Stimulated activated CD8-positive, alpha-beta memory T cell treated with anti-CD3 and anti-CD28 coated beads, Interleukin-15, amount 100 ng/mL, for 4 hours (primary cell): ENCODE measurements at regions not wholly inside any gene's neighbourhood (a gene's known extent, or its start where the extent isn't known, plus 50 kb on each side); places are given as distances from the start of the nearest gene placed in this dataset.
"Not testable (repeated sequence)": the region's sequence is repeated elsewhere in the genome, so short reads cannot be mapped to it uniquely, and the experiment has no call there.

ENCODE experiments used
- DNase-seq, 2 donors: peaks; one replicate each; pipeline ENCODE4 v3.0.0-alpha.2; 2020; ENCODE audit warnings: low read depth in 2 of 2

DNA sequence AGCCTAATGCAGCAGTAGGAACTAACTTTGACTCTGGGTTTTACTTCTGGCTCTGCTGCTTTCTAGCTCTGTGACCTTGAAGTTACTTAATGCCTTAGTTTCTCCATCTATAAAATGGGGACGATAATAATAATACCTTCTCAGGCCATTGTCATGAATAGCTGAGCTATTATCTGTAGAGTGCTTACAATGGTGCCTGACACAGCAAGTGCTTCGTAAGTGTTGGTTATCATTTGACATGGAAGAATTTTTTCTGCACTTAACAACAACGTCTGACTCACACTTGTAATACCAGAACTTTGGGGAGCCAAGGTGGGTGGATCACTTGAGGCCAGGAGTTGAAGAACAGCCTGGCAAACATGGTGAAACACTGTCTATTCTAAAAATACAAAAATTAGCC lies 140.5 kb downstream of the ARL4A start:
- no peak for DNase-seq

DNA sequence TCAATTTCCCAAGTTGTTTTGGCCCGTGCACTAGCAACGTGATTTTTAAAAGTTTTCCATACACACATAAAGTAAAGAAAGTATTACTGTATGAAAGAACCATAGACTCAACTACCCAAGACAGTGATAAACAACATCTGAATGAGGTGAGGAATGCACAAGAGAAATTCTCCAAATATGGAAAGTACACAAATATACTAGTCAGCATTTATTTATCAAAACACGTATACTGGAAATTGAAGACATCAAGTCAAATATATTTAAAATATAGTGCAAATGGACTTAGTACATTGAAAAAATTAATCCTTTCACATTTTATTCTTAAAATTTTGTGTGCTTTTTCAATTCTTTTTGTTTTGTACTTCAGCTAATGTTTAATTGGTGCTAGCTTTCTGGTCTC lies 143.6 kb downstream of the ARL4A start:
- DNase-seq, result no peak

DNA sequence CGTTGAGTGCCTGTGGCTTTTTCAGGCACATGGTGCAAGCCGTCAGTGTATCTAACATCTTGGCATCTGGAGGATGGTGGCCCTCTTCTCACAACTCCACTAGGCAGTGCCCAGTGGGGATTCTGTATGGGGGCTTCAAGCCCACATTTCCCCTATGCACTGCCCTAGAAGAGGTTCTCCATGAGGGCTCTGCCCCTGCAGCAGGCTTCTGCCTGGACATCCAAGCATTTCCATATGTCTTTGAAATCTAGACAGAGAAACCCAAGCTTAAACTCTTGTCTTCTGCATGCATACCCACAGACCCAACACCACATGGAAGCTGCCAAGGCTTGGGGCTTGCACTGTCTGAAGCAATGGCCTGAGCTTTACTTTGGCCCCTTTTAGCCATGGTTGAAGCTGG lies 146.4 kb downstream of the ARL4A start:
- no peak for DNase-seq

DNA sequence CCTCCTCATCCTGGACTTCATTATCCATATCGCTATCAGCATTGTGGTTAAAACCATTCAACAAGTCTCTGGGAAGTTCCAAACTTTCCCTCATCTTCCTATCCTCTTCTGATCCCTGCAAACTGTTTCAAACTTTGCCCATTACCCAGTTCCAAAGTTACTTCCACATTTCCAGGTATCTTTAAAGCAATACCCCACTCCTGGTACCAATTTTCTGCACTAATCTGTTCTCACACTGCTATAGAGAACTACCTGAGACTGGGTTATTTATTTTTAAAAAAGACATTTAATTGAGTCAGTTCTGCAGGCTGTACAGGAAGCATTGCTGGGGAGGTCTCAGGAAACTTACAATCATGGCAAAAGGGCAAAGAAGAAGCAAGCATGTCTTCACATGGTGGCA lies 147.3 kb downstream of the ARL4A start:
- DNase-seq, result no peak

DNA sequence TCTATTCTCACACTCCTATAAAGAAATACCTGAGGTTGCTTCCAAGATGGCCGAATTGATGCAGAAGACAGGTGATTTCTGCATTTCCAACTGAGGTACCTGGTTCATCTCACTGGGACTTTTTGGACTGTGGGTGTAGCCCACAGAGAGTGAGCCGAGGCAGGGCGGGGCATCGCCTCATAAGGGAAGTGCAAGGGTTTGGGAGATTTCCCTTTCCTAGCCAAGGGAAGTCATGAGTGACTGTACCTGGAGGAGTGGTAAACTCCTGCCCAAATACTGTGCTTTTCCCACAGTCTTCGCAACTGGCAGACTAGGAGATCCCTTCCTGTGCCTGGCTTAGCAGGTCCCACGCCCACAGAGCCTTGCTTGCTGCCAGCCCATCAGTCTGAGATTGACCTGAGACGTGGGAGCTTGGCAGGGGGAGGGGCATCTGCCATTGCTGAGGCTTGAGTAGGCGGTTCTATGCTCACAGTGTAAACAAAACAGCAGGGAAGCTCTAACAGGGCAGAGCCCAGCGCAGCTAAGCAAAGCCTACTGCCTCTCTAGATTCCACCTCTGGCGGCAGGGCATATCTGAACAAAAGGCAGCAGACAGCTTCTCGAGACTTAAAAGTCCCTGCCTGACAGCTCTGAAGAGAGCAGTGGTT lies 152.2 kb downstream of the ARL4A start:
- no peak for DNase-seq

DNA sequence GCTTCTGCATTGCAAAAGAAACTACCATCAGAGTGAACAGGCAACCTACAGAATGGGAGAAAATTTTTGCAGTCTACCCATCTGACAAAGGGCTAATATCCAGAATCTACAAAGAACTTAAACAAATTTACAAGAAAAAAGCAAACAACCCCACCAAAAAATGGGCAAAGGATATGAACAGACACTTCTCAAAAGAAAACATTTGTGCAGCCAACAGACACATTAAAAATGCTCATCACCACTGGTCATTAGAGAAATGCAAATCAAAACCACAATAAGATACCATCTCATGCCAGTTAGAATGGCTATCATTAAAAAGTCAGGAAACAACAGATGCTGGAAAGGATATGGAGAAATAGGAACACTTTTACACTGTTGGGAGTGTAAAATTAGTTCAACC lies 157.3 kb downstream of the ARL4A start:
- DNase-seq, result not testable (repeated sequence)

DNA sequence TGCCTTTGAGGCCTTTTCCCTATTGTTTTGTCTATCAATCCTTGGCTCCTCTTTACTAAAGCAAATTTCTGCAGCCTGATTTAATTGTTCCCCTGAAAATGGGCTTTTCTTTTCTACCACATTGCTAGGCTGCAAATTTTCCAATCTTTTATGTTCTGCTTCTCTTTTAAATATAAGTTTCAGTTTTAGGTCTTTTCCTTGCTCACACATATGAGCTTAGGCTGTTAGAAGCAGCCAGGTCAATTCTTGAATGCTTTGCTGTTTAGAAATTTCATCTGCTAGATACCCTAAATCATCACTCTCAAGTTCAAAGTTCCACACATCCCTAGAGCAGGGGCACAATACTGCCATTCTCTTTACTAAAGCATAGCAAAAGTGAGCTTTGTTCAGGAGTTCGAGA lies 159.6 kb downstream of the ARL4A start:
- no peak for DNase-seq

DNA sequence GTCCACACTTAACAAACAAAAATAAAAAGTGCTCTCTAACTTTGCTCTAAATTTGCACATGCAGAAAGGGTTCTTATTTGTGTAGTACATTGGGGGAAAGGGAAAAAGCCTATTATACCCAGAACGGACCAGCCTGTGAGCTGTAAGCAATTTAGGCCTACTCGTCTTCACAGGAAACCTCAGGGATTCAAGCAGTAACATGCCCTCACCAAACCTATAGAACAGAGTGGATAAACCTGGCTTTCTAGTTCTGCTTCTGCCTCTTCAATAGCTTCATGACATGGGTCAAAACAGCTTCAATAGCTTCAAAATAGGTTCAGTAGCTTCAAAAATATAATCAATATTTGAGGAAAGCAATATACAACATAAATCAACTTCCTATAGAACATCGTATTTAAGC lies 163.7 kb downstream of the ARL4A start:
- DNase-seq, result no peak

DNA sequence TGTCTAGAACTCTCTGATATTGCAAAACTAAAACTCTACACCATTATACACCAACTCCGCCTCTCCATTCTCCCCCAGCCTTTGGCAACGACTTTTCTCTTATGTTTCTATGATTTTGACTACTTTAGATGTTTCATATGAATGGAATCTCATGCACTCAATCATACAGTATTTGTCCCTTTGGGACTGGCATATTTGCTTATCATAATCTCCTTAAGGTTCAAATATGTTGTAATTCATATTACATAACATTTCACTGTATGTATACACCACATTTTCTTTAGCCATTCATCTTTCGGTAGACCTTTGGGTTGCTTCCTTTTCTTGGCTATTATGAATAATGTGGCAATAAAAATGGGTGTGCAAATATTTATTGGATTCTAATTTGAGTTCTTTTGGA lies 164.4 kb downstream of the ARL4A start:
- no peak for DNase-seq

DNA sequence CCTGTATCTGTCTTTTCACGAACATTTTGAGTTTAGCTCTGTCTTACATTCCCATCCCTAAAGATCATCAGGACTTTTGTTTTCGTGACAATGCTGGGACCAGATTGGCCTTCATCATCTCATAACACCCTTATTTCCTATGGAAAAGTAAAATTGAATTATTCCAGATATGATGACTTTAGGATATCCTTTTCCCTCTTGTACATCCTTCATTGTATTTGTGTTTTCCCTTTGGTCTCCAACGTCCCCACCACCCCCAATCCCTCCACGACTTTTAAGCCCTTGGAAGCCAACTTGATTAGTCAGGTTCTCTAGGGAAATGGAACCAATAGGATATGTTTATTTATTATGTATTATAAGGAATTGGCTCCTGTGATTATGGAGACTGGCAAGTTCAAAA lies 167.6 kb downstream of the ARL4A start:
- no peak for DNase-seq

DNA sequence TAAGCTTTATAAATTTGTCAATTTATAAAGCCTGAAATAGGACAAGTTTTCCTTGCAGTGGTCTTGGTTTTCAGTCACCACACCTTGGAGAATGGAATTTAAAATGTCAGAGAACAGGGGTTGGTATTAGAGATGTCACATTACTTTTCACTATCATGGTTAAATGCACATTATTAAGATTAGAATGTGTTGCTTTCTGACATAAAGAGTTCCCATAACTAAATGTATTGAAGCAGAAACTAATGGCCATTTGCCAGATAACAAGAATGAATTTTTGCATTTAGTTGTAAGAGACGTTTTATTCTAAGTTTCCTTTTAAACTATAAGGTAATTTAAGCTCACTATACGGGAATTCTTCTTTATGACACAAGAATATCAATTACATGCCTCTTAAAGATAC lies 172.3 kb downstream of the ARL4A start:
- DNase-seq, result no peak

DNA sequence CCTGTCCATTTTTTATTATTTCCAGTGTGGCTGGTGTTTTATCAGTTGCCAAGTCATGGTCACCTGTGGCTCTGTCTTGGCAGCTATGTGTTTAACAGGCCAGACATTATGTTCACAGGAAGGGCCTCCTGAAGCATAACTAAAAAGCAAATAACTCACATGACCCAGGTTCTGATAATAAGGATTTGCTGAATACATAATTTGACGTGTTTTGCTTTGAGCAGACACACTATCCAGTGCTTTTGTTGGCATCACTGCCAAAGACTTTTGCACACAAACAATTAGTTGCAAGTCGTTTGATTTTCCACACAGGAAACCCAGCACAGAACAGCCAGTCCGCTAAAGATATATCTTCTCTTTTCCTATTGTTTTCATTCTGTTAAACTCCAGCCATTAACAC lies 173.6 kb downstream of the ARL4A start:
- no peak for DNase-seq

DNA sequence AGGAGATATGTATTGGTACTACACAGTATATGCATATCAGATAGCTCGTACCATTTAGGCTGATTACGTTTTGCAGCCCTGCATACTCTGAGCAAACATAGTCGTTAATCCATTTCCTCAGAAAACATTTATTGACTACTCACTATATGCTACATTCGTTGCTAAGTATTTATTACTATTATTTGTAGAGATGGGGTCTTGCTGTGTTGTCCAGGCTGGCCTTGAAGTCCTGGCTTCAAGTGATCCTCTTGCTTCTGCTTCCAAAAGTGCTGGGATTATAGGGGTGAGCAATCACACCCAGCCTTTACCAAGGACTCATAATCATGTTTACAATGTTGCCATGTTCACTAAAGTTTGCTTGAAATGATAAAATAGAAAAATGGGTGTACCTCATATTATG lies 174.7 kb downstream of the ARL4A start:
- DNase-seq, result no peak

DNA sequence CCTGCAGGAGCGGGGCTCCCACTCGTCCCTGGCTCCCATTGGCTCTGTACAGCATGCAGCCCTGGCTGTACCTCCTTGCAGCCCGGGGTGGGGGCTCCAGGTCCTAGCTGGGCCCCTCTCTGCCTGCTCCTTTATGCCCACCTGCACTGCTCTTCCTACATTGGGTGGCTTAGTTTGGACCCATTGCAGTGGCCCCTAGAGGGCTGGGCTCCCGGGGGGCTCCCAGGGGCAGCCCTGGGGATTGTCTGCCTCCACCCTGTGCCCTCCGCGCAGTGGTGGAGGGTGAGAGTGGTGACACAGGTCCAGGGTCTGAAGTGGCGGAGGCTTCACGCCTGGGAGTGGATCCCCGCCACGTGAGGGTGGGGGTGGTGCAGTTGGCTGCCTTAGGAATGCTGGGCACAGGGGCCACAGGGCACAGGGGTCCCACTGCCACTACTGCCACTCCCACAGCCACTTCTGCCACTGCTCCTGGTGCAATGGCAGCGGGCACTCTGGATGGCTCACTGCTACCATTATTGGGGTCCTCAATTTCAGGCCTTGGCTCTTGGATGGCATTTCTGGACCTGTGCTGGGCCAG lies 177.1 kb downstream of the ARL4A start:
- DNase-seq, result no peak

DNA sequence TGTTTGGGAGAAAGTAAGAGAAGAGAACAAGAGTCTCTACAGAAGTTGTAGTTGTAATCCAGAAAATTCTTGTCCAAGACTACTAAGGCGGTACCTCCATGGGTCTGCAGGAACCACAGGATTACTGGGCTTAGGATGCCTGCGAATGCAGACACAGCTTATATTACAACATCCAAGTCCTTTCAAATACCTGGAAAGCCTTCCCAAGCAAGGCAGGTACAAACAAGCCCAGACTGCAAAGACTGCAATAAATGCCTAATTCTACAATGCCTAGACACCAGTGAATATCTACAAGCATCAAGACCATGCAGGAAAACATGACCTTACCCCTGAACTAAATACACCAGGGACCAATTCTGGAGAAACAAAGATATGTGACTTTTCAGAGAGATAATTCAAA lies 178.2 kb downstream of the ARL4A start:
- no peak for DNase-seq

DNA sequence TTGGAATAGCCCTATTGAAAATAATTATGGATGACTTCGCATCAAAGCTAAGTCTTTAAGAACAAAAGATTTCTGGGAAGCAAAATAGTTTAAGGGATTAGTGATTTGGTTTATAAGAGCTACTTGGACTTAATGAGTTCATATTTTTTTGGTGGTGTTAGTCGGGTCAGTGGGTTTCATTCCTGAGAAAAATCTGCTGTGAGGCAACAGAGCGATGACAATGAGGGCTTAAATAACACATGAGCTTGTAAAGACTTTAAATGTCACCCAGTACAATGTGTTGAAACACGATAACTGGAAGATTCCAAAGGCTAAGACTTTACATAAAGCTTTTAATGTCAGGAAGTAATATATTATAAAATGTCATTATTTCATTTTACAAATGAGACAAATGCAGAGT lies 178.8 kb downstream of the ARL4A start:
- DNase-seq, result no peak

DNA sequence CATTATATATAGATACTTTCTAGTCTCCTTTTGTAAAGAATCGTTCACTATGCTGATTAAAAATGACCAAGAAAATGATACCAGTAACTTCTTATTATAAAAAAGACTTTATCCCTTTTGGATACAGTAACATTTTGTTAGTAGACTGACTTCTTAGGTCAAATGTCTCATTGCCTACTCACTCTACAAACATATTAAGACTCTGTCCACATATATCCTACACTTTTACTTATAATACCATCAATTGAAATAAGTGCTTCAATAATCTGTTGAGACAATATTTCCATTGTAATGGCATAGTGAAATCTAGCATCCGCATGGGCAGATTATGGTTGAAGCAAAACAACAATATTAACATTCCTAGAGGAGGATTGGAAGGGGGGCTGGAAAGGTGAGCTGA lies 180.6 kb downstream of the ARL4A start:
- no peak for DNase-seq

DNA sequence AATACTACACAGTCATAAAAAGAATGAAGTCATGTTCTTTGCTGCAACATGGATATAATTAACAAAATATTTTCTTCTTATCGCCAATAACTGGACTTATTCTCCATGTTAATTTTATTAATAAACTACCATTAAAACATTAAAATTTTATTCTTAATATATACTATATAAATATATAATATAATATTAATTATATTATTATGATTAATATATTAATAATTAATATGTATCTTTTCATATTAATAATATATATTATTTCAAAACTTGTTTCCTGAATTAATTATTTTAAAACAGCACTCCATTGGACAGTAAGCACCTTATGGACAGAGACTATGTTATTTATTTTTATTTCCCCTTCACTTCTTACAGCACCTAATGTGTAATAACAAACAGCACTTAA lies 182.8 kb downstream of the ARL4A start:
- DNase-seq, result no peak

DNA sequence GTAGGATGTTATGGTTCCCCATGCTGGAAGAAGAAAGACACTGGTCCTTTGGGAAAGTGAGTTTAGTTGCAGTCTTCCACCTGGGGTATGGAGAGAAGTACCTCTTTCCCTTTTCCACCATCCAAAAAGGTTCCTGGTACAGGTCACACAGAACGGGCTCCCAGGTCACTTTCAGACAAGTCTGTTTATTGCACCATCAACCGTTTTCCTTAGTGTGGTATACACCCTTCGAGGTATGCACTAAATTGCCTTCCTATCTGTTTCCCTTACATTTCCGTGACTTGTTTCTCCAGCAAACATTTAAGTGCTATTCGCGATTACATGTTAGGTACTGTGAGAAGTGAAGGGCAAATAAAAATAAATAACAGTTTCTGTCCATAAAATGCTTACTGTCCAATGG lies 185.1 kb downstream of the ARL4A start:
- no peak for DNase-seq

DNA sequence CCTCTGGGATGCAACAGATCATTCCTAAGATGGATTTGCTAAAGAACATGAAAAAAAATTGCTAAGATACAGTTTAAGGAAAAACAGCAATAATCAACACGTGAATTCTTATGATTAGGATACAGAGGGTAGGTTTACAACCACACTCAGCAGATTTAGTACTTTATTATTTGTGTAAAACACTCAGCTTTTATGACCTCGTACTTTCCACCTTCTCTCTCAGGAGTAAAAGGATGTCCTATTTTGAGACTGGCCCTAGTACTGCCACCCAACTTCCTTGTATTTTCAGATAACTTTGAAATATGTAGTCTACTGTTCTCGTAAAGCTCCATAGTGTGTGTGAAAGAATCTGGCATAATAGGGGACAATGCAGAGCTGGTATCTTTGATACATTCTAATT lies 186.1 kb downstream of the ARL4A start:
- DNase-seq, result no peak

DNA sequence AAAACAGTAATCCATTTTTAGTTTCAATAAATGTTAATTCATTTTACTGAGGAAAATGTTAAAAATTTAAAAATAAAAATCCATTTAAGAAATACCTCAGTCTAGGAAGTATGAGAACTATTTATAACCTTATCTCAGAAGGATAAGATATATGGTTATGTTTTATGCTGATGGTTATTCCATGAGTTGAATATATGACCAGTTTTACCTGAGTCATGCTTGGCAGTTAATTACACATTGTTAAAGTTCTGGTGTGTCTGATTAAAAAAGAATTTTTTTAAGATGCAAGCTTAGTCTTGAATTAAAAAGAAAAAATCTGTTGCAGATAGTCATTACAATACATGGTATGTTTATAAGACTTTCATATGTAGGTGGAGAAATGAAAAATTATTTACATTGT lies 191.7 kb downstream of the ARL4A start:
- no peak for DNase-seq

DNA sequence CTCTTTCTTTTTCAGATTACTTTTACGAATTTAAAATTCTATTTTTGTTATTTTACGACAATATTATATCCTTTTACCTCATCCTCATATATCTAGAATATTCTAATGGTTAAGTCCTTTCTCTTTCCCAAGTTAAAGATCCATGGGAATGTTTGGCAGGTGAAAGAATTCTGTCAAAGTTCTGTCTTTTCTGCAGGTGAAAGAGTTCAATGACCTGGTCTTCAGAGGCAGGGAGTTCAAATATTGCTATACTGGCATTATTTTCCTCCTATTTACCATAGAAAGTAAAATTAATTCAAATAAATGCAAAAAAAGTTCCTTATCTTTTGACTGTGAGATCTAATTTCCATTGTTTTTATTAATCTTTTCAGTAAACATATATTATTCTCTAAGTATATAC lies 194.3 kb downstream of the ARL4A start:
- DNase-seq, result no peak

DNA sequence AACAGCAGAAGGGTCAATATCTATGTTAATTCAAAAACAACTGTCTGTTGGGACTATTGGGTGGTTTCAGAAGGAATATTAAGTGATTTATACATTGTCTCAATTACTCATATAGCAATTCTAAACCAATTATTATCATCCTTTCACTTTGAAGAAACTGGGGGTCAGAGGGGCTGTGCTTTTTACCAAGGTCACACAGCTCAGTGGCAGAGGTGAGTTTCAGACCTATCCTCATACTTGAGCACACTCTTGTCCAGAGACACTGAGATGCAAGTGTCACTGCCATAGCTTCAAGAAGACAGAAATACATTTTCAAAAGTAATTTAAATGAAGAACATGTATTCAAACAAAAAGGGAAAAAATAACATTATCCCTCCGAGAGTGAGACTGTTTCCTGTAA lies 195.3 kb downstream of the ARL4A start:
- no peak for DNase-seq

DNA sequence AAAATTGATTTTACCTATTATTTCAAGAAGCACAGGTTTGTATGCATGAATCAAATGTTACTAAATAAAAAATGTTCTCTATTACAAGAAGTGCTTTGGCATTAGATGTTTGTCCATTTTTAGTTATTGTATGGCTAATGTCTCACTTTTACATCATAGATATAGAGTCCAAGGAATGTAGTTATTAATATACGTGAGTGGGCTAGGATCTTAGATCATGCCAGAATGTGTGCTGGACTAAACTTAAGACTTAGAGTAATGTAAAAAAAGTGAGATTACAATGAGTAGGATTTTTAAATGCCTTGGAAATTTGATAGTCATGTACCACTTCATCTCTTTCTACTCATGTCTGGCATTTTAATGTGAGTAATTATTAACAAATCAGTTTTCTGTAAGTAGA lies 196.6 kb downstream of the ARL4A start:
- DNase-seq, result no peak
